ENCODE measurements at regions not wholly inside any gene's neighbourhood (a gene's known extent, or its start where the extent isn't known, plus 50 kb on each side); places are given as distances from the start of the nearest gene placed in this dataset.

GRCh38 chr9:135297456-135298075, 182.0 kb upstream of the PPP1R26 start:
- Histone ChIP-seq H3K4me3 (replicated peaks; ENCODE audit: insufficient read depth, low read length) (no peak overlapping the region), H3K27ac (replicated peaks) (no peak overlapping the region), H3K27me3 (ENCODE audit: insufficient read depth, poor library complexity, severe bottlenecking) (no peaks in the 10 kb centered on the region)
- TF ChIP-seq SPI1 (IDR thresholded peaks at IDR 0.05; ENCODE audit: borderline replicate concordance, low read depth) (no peak), GABPA (IDR thresholded peaks at IDR 0.05; ENCODE audit: low read depth) (no peak), POLR2AphosphoS5 (IDR thresholded peaks at IDR 0.05; ENCODE audit: low read depth) (no peak), REST (IDR thresholded peaks at IDR 0.05; ENCODE audit: insufficient replicate concordance, low read depth) (no peak)
- TF ChIP-seq, protein P1, sequence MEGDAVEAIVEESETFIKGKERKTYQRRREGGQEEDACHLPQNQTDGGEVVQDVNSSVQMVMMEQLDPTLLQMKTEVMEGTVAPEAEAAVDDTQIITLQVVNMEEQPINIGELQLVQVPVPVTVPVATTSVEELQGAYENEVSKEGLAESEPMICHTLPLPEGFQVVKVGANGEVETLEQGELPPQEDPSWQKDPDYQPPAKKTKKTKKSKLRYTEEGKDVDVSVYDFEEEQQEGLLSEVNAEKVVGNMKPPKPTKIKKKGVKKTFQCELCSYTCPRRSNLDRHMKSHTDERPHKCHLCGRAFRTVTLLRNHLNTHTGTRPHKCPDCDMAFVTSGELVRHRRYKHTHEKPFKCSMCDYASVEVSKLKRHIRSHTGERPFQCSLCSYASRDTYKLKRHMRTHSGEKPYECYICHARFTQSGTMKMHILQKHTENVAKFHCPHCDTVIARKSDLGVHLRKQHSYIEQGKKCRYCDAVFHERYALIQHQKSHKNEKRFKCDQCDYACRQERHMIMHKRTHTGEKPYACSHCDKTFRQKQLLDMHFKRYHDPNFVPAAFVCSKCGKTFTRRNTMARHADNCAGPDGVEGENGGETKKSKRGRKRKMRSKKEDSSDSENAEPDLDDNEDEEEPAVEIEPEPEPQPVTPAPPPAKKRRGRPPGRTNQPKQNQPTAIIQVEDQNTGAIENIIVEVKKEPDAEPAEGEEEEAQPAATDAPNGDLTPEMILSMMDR (IDR thresholded peaks at IDR 0.05; ENCODE audit: insufficient read depth, low read length): no peak
- DNase-seq (ENCODE audit: low read depth in 1 of 2, low spot score in 1 of 2): no peak

GRCh38 chr9:135299239-135299590, 180.4 kb upstream of the PPP1R26 start:
- no peak for TF ChIP-seq POLR2AphosphoS5 (IDR thresholded peaks at IDR 0.05; ENCODE audit: low read depth)
- TF ChIP-seq, protein P1 (IDR thresholded peaks at IDR 0.05; ENCODE audit: insufficient read depth, low read length): no peak
- no peak for TF ChIP-seq REST (IDR thresholded peaks at IDR 0.05; ENCODE audit: insufficient replicate concordance, low read depth)
- no peak for TF ChIP-seq GABPA (IDR thresholded peaks at IDR 0.05; ENCODE audit: low read depth)
- TF ChIP-seq SPI1 (IDR thresholded peaks at IDR 0.05; ENCODE audit: borderline replicate concordance, low read depth): no peak
- DNase-seq (ENCODE audit: low read depth in 1 of 2, low spot score in 1 of 2): no peak
- Histone ChIP-seq H3K4me3 (replicated peaks; ENCODE audit: insufficient read depth, low read length) (no peak overlapping the region), H3K27ac (replicated peaks) (no peak overlapping the region), H3K27me3 (ENCODE audit: insufficient read depth, poor library complexity, severe bottlenecking) (no peaks in the 10 kb centered on the region)

GRCh38 chr9:135299651-135300345, 179.8 kb upstream of the PPP1R26 start:
- Histone ChIP-seq H3K27ac (replicated peaks) (no peak overlapping the region), H3K27me3 (ENCODE audit: insufficient read depth, poor library complexity, severe bottlenecking) (no peaks in the 10 kb centered on the region), H3K4me3 (replicated peaks; ENCODE audit: insufficient read depth, low read length) (no peak overlapping the region)
- no peak for DNase-seq (ENCODE audit: low read depth in 1 of 2, low spot score in 1 of 2)
- no peak for TF ChIP-seq SPI1 (IDR thresholded peaks at IDR 0.05; ENCODE audit: borderline replicate concordance, low read depth)
- TF ChIP-seq GABPA (IDR thresholded peaks at IDR 0.05; ENCODE audit: low read depth): no peak
- no peak for TF ChIP-seq POLR2AphosphoS5 (IDR thresholded peaks at IDR 0.05; ENCODE audit: low read depth)
- TF ChIP-seq, protein P1 (IDR thresholded peaks at IDR 0.05; ENCODE audit: insufficient read depth, low read length): no peak
- TF ChIP-seq REST (IDR thresholded peaks at IDR 0.05; ENCODE audit: insufficient replicate concordance, low read depth): no peak
